HepG2 (cell line): ENCODE measurements at regions not wholly inside any gene's neighbourhood (a gene's known extent, or its start where the extent isn't known, plus 50 kb on each side); places are given as distances from the start of the nearest gene placed in this dataset.

ENCODE experiments used
- BATF2 ChIP-seq: sonication (generic); formaldehyde crosslinking; IDR thresholded peaks from 2 replicates; pipeline ENCODE4 v1.8.0; 2022; ENCODE audit warnings: mild to moderate bottlenecking, missing genetic modification reagents, moderate library complexity
- EEA1 ChIP-seq: sonication (generic); formaldehyde crosslinking; IDR thresholded peaks from 2 replicates; pipeline ENCODE4 v1.5.1; 2020; ENCODE audit warnings: mild to moderate bottlenecking, missing genetic modification reagents, borderline replicate concordance
- FOXA1 ChIP-seq, 2 experiments: fragments of 450-650 bp in 1 of 2; sonication (generic) in 1 of 2; formaldehyde crosslinking in 1 of 2; IDR thresholded peaks; 2 replicates each; pipeline versions ENCODE4 v1.4.0 to v1.6.1; 2016 to 2020; ENCODE audit warnings: missing genetic modification reagents in 1 of 2
- HMGA1 ChIP-seq: sonication (generic); formaldehyde crosslinking; conservative IDR thresholded peaks from 2 replicates; pipeline ENCODE4 v1.4.0; 2020; ENCODE audit warnings: missing genetic modification reagents
- HNRNPH1 ChIP-seq: fragments of 200-400 bp; formaldehyde crosslinking; optimal IDR thresholded peaks from 2 replicates; pipeline ENCODE3; 2017; ENCODE audit warnings: mild to moderate bottlenecking, low read depth, low read length
- HOXD1 ChIP-seq: sonication (generic); formaldehyde crosslinking; IDR thresholded peaks from 2 replicates; pipeline ENCODE4 v1.5.0; 2020; ENCODE audit warnings: missing genetic modification reagents
- KMT2A ChIP-seq: sonication (generic); formaldehyde crosslinking; IDR thresholded peaks from 2 replicates; pipeline ENCODE4 v1.4.0; 2020; ENCODE audit warnings: missing genetic modification reagents
- MED1 ChIP-seq: sonication (generic); formaldehyde crosslinking; IDR thresholded peaks from 2 replicates; pipeline ENCODE4 v1.4.0; 2020; ENCODE audit warnings: missing genetic modification reagents
- MED8 ChIP-seq: sonication (generic); formaldehyde crosslinking; IDR thresholded peaks from 2 replicates; pipeline ENCODE4 v1.8.1; 2023; ENCODE audit warnings: mild to moderate bottlenecking, missing genetic modification reagents; ENCODE audit not compliant: insufficient replicate concordance
- NFKB2 ChIP-seq: sonication (generic); formaldehyde crosslinking; IDR thresholded peaks from 2 replicates; pipeline ENCODE4 v1.4.0; 2020; ENCODE audit warnings: missing genetic modification reagents, borderline replicate concordance
- PHB2 ChIP-seq: fragments of 450-650 bp; IDR thresholded peaks from 2 replicates; pipeline ENCODE4 v1.6.1; 2018; ENCODE audit not compliant: partially characterized antibody
- RFX3 ChIP-seq: IDR thresholded peaks from 2 replicates; pipeline ENCODE4 v1.6.1; 2016; ENCODE audit warnings: missing biosample characterization, missing genetic modification reagents
- SATB2 ChIP-seq: sonication (generic); formaldehyde crosslinking; IDR thresholded peaks from 2 replicates; pipeline ENCODE4 v1.5.0; 2020; ENCODE audit warnings: missing genetic modification reagents
- SIX1 ChIP-seq: sonication (generic); formaldehyde crosslinking; IDR thresholded peaks from 2 replicates; pipeline ENCODE4 v1.4.0; 2020; ENCODE audit warnings: missing genetic modification reagents, borderline replicate concordance
- TARDBP ChIP-seq: sonication (generic); formaldehyde crosslinking; IDR thresholded peaks from 2 replicates; pipeline ENCODE4 v1.8.0; 2022; ENCODE audit warnings: mild to moderate bottlenecking, missing genetic modification reagents
- TSC22D2 ChIP-seq: sonication (generic); formaldehyde crosslinking; IDR thresholded peaks from 2 replicates; pipeline ENCODE4 v1.5.1; 2020; ENCODE audit warnings: missing genetic modification reagents, mild to moderate bottlenecking, borderline replicate concordance
- ZFX ChIP-seq: sonication (generic); formaldehyde crosslinking; IDR thresholded peaks from 2 replicates; pipeline ENCODE4 v1.4.0; 2020; ENCODE audit warnings: mild to moderate bottlenecking, low read depth, missing genetic modification reagents, moderate library complexity
- ZNF274 ChIP-seq: sonication (generic); formaldehyde crosslinking; IDR thresholded peaks from 2 replicates; pipeline ENCODE4 v1.5.1; 2020; ENCODE audit warnings: mild to moderate bottlenecking, missing genetic modification reagents
- ZNF296 ChIP-seq: sonication (generic); formaldehyde crosslinking; conservative IDR thresholded peaks from 2 replicates; pipeline ENCODE4 v1.5.0; 2020; ENCODE audit warnings: mild to moderate bottlenecking, missing genetic modification reagents
- ZNF337 ChIP-seq: sonication (generic); formaldehyde crosslinking; IDR thresholded peaks from 2 replicates; pipeline ENCODE4 v1.5.1; 2020; ENCODE audit warnings: missing genetic modification reagents, low read depth, mild to moderate bottlenecking, borderline replicate concordance
- ZNF512B ChIP-seq: sonication (generic); formaldehyde crosslinking; IDR thresholded peaks from 2 replicates; pipeline ENCODE4 v1.5.1; 2020; ENCODE audit warnings: missing genetic modification reagents, mild to moderate bottlenecking, borderline replicate concordance
- ZNF557 ChIP-seq: sonication (generic); formaldehyde crosslinking; IDR thresholded peaks from 2 replicates; pipeline ENCODE4 v1.4.0; 2020; ENCODE audit warnings: missing genetic modification reagents
- ZNF564 ChIP-seq: sonication (generic); formaldehyde crosslinking; IDR thresholded peaks from 2 replicates; pipeline ENCODE4 v1.8.1; 2023; ENCODE audit warnings: mild to moderate bottlenecking, missing genetic modification reagents
- ZNF850 ChIP-seq: sonication (generic); formaldehyde crosslinking; conservative IDR thresholded peaks from 2 replicates; pipeline ENCODE4 v1.9.0; 2021; ENCODE audit warnings: mild to moderate bottlenecking, missing genetic modification reagents
- TF ChIP-seq, protein P1 (sequence below): sonication (generic); formaldehyde crosslinking; IDR thresholded peaks from 2 replicates; pipeline ENCODE4 v1.5.0; 2020; ENCODE audit warnings: mild to moderate bottlenecking, low read depth, missing genetic modification reagents, borderline replicate concordance
- TF ChIP-seq, protein P2 (sequence below): sonication (generic); formaldehyde crosslinking; IDR thresholded peaks from 2 replicates; pipeline ENCODE4 v1.4.0; 2020; ENCODE audit warnings: missing genetic modification reagents

DNA sequence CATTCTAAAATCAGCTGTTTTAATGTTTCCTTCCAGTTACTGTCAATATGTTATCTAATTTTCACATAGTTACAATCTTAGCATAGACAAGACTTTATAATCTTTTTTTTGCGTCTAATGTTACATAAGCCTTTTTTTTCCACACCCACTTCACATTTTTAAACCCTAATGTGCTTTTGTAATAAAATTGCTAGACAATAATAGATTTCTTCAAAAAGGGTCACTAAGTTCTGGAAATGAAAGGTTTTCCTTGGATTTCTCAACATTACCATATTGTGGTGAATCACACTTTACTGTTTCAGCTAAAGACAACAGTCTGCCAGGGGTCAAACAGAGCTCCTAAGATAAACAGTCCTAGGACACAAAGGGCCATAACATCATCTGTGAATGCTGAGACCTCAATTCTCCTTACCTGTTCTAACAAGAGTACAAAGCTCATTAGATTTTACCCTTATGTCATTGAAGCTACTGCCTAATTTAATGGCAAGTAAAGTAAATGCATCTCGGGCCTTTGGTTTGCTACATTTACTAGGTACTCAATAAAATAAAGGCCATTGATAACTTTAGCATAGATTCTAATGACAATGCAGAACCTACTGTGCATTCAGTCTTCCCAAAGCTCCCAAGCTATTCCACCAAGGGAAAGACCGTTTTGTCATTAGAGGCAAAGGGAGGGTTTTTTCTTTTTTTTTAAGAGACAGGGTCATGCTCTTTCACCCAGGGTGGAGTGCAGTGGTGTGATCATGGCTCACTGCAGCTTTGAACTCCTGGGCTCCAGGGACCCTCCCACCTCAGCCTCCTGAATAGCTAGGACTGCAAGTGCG, 111.2 kb upstream of the SLC38A2 start (continued):
- no peak; the same call in 1 of the 2 replicates for TF ChIP-seq RFX3 (CRISPR knock-in tag)
- no peak for TF ChIP-seq NFKB2 (CRISPR knock-in tag)
- TF ChIP-seq, protein P1, sequence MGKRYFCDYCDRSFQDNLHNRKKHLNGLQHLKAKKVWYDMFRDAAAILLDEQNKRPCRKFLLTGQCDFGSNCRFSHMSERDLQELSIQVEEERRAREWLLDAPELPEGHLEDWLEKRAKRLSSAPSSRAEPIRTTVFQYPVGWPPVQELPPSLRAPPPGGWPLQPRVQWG (CRISPR knock-in tag): no peak
- no peak for TF ChIP-seq ZNF557 (CRISPR knock-in tag)
- no peak for TF ChIP-seq SATB2
- TF ChIP-seq ZNF274: no peak
- no peak for TF ChIP-seq ZNF337 (CRISPR knock-in tag)
- TF ChIP-seq MED1: peak; percentile 96
- peak; percentile 67; the same call in 1 of the 2 replicates for TF ChIP-seq SIX1 (CRISPR knock-in tag)
- no peak for TF ChIP-seq ZNF512B (CRISPR knock-in tag)
- no peak for TF ChIP-seq TARDBP (CRISPR knock-in tag)
- no peak for TF ChIP-seq HNRNPH1
- TF ChIP-seq ZNF564: no peak
- no peak for TF ChIP-seq ZNF296 (CRISPR knock-in tag)
- TF ChIP-seq HOXD1 (CRISPR knock-in tag): no peak
- TF ChIP-seq EEA1 (CRISPR knock-in tag): no peak
- no peak for TF ChIP-seq MED8 (CRISPR knock-in tag)
- TF ChIP-seq BATF2 (CRISPR knock-in tag): no peak
- no peak for TF ChIP-seq KMT2A
- no peak for TF ChIP-seq HMGA1 (CRISPR knock-in tag)
- TF ChIP-seq TSC22D2: no peak
- TF ChIP-seq FOXA1 (IDR thresholded peaks at IDR 0.05): no peak
- peak; percentile 71 for TF ChIP-seq FOXA1 (CRISPR knock-in tag; IDR thresholded peaks at IDR 0.05)
- TF ChIP-seq, protein P2, sequence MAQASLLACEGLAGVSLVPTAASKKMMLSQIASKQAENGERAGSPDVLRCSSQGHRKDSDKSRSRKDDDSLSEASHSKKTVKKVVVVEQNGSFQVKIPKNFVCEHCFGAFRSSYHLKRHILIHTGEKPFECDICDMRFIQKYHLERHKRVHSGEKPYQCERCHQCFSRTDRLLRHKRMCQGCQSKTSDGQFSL (CRISPR knock-in tag): no peak
- peak; percentile 23; the same call in 1 of the 2 replicates for TF ChIP-seq ZFX (CRISPR knock-in tag)
- TF ChIP-seq ZNF850 (CRISPR knock-in tag): no peak
- TF ChIP-seq PHB2: no peak
